Uterus (tissue), 3 donors: ENCODE measurements at regions not wholly inside any gene's neighbourhood (a gene's known extent, or its start where the extent isn't known, plus 50 kb on each side); places are given as distances from the start of the nearest gene placed in this dataset.

Source experiments
- DNase-seq, 2 donors: peaks; one replicate each; pipeline ENCODE4 v3.0.0-alpha.2; 2019 to 2020
- H3K27ac ChIP-seq, 2 donors: fragments of 200-600 bp; sonication (generic); 1 replicate in 1 of 2; 2 replicates in 1 of 2; pipeline ENCODE4 v1.5.1; 2016 to 2018
- H3K27me3 ChIP-seq, 2 donors: fragments of 200-600 bp; sonication (generic); one replicate each; pipeline ENCODE4 v1.5.1; 2018 to 2019; ENCODE audit warnings: control low read depth in 1 of 2
- H3K36me3 ChIP-seq, 2 donors: fragments of 200-600 bp; sonication (generic); one replicate each; pipeline ENCODE4 v1.5.1; 2019; ENCODE audit warnings: control low read depth in 1 of 2
- H3K4me1 ChIP-seq, 2 donors: fragments of 200-600 bp; sonication (generic); one replicate each; pipeline ENCODE4 v1.5.1; 2018 to 2019; ENCODE audit warnings: control low read depth in 1 of 2
- H3K4me3 ChIP-seq, 2 donors: fragments of 200-600 bp; sonication (generic); 1 replicate in 1 of 2; 2 replicates in 1 of 2; pipeline ENCODE4 v1.5.1; 2018 to 2019; ENCODE audit warnings: mild to moderate bottlenecking in 1 of 2
- H3K9me3 ChIP-seq, 2 donors: fragments of 200-600 bp; sonication (generic); one replicate each; pipeline ENCODE4 v1.5.1; 2019; ENCODE audit warnings: control low read depth in 1 of 2
- CTCF ChIP-seq, 4 experiments: fragments of 200-600 bp in 2 of 4; fragments of 450-650 bp in 2 of 4; sonication (generic) in 2 of 4; IDR thresholded peaks; one replicate each; pipeline ENCODE4 v1.5.1; 2016 to 2019; ENCODE audit warnings: antibody characterized with exemption in 4 of 4, mild to moderate bottlenecking in 2 of 4, moderate library complexity in 1 of 4
- POLR2A ChIP-seq, 2 donors: fragments of 450-650 bp; IDR thresholded peaks; one replicate each; pipeline ENCODE4 v1.6.1; 2016; ENCODE audit warnings: antibody characterized with exemption in 2 of 2, mild to moderate bottlenecking in 1 of 2, moderate library complexity in 1 of 2
- intact Hi-C: fragments of 100-400 bp; cut with DNase I; formaldehyde crosslinking; loops from one replicate; pipeline ENCODE4 v1.15.1; 2023; ENCODE audit warnings: low total_unique reads
- donor health status: DM: yes; HTN: yes; CAD: no.

GRCh38 chr18:68454511-68455228, 260.2 kb downstream of the TMX3 start:
- TF ChIP-seq CTCF (IDR thresholded peaks at IDR 0.05), result no peak
- TF ChIP-seq POLR2A (IDR thresholded peaks at IDR 0.05), result no peak

GRCh38 chr18:68449292-68449691, 265.6 kb downstream of the TMX3 start:
- no peaks in the 10 kb centered on the region for H3K36me3 ChIP-seq
- H3K27ac ChIP-seq, result no peak overlapping the region
- no peaks in the 10 kb centered on the region for H3K27me3 ChIP-seq
- TF ChIP-seq POLR2A (IDR thresholded peaks at IDR 0.05) (no peak), CTCF (IDR thresholded peaks at IDR 0.05) (no peak)
- DNase-seq, result no peak
- no peaks in the 10 kb centered on the region for H3K9me3 ChIP-seq
- intact Hi-C loops, result no loop called here
- H3K4me1 ChIP-seq, result no peaks in the 10 kb centered on the region
- no peak overlapping the region for H3K4me3 ChIP-seq

More at GRCh38 chr18:68454511-68455228, 260.2 kb downstream of the TMX3 start:
- H3K36me3 ChIP-seq, result no peaks in the 10 kb centered on the region
- no peak overlapping the region for H3K4me3 ChIP-seq
- intact Hi-C loops, result no loop called here
- H3K27me3 ChIP-seq, result no peaks in the 10 kb centered on the region
- no peak for DNase-seq
- H3K4me1 ChIP-seq, result no peaks in the 10 kb centered on the region
- no peak overlapping the region for H3K27ac ChIP-seq
- H3K9me3 ChIP-seq, result no peaks in the 10 kb centered on the region

- Histone ChIP-seq H3K27me3 (no peaks in the 10 kb centered on the region), H3K4me1 (no peaks in the 10 kb centered on the region), H3K36me3 (no peaks in the 10 kb centered on the region), H3K4me3 (no peak overlapping the region), H3K9me3 (no peaks in the 10 kb centered on the region), H3K27ac (no peak overlapping the region)
- TF ChIP-seq POLR2A (IDR thresholded peaks at IDR 0.05), result no peak
- TF ChIP-seq CTCF (IDR thresholded peaks at IDR 0.05), result no peak
- no peak for DNase-seq
- intact Hi-C loops, result no loop called here
Measured at GRCh38 chr18:68448736-68449135, 266.2 kb downstream of the TMX3 start.

- Histone ChIP-seq H3K4me3 (no peak overlapping the region), H3K4me1 (no peaks in the 10 kb centered on the region), H3K9me3 (no peaks in the 10 kb centered on the region), H3K36me3 (no peaks in the 10 kb centered on the region), H3K27ac (no peak overlapping the region), H3K27me3 (no peaks in the 10 kb centered on the region)
- TF ChIP-seq POLR2A (IDR thresholded peaks at IDR 0.05) (no peak), CTCF (IDR thresholded peaks at IDR 0.05) (no peak)
- DNase-seq, result no peak
- intact Hi-C loops, result no loop called here
Measured at GRCh38 chr18:68447286-68447685, 267.6 kb downstream of the TMX3 start.

- intact Hi-C loops, result no loop called here
- no peaks in the 10 kb centered on the region for H3K27me3 ChIP-seq
- TF ChIP-seq POLR2A (IDR thresholded peaks at IDR 0.05) (no peak), CTCF (IDR thresholded peaks at IDR 0.05) (no peak)
- no peaks in the 10 kb centered on the region for H3K36me3 ChIP-seq
- no peaks in the 10 kb centered on the region for H3K4me1 ChIP-seq
- DNase-seq, result no peak
- H3K27ac ChIP-seq, result no peak overlapping the region
- no peak overlapping the region for H3K4me3 ChIP-seq
- no peaks in the 10 kb centered on the region for H3K9me3 ChIP-seq
Measured at GRCh38 chr18:68445668-68446426, 269.1 kb downstream of the TMX3 start.
